ENCODE measurements at regions not wholly inside any gene's neighbourhood (a gene's known extent, or its start where the extent isn't known, plus 50 kb on each side); places are given as distances from the start of the nearest gene placed in this dataset.

DNA sequence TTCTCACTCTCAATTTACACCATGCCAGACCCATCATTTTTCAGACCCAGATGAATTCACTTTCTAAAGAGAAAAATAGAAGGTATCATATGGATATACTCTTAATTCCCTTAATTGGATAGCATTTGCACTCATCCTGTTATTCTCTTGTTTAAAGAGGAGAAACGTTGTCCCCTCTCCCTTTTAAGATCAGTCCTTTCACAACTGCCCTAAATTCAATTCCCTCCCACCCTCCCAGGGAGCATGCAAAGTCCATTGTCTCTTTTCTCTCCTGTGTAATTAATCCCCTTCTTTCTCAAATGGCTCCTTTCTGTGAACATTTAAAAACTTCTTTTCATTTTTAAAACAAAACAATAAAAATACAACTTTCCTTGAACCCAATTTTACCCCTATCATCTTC is 124.7 kb upstream of the TLL1 start:
- TF ChIP-seq, protein P1, sequence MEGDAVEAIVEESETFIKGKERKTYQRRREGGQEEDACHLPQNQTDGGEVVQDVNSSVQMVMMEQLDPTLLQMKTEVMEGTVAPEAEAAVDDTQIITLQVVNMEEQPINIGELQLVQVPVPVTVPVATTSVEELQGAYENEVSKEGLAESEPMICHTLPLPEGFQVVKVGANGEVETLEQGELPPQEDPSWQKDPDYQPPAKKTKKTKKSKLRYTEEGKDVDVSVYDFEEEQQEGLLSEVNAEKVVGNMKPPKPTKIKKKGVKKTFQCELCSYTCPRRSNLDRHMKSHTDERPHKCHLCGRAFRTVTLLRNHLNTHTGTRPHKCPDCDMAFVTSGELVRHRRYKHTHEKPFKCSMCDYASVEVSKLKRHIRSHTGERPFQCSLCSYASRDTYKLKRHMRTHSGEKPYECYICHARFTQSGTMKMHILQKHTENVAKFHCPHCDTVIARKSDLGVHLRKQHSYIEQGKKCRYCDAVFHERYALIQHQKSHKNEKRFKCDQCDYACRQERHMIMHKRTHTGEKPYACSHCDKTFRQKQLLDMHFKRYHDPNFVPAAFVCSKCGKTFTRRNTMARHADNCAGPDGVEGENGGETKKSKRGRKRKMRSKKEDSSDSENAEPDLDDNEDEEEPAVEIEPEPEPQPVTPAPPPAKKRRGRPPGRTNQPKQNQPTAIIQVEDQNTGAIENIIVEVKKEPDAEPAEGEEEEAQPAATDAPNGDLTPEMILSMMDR (conservative IDR thresholded peaks at IDR 0.05): no peak
- no peak for TF ChIP-seq ZFX (IDR thresholded peaks at IDR 0.05)
